ENCODE measurements at regions not wholly inside any gene's neighbourhood (a gene's known extent, or its start where the extent isn't known, plus 50 kb on each side); places are given as distances from the start of the nearest gene placed in this dataset.

DNA sequence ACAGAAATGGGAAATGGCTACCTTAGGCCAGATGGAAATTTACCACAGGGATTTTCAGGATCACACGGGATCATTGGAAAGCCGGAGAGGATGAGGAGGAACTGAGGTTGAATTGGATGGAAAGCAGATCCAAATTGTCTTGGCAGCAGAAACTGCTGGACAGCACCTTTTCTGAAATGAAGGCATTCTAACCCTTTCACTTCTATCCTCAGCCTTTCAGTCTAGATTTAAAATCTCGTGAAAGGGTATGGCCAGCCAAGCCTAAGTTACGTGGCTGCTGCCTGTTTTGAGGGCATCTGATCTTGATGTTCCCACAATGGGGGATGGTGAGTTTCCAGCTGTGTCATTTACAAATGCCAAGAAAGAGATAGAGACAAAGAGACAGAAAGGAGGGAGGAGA, 358.2 kb downstream of the KIF16B start:
- peaks cover 0 to under 1% (median 0%) of the 10 kb centered on the region in 11 donors for H3K9me3 ChIP-seq
- H3K36me3 ChIP-seq, result no peaks in the 10 kb centered on the region
- intact Hi-C loops (cut with DNase I), result no loop called here
- 26 to 42% methylated on average over 4 of the region's 4 CpGs for WGBS, 2 donors
- DNase-seq, result no peak
- H3K4me3 ChIP-seq, result no peak overlapping the region
- peaks cover 0 to 5% (median 0%) of the 10 kb centered on the region in 9 donors for H3K4me1 ChIP-seq
- no peaks in the 10 kb centered on the region for H3K27me3 ChIP-seq
- ATAC-seq, result no peak
- TF ChIP-seq, protein P1, sequence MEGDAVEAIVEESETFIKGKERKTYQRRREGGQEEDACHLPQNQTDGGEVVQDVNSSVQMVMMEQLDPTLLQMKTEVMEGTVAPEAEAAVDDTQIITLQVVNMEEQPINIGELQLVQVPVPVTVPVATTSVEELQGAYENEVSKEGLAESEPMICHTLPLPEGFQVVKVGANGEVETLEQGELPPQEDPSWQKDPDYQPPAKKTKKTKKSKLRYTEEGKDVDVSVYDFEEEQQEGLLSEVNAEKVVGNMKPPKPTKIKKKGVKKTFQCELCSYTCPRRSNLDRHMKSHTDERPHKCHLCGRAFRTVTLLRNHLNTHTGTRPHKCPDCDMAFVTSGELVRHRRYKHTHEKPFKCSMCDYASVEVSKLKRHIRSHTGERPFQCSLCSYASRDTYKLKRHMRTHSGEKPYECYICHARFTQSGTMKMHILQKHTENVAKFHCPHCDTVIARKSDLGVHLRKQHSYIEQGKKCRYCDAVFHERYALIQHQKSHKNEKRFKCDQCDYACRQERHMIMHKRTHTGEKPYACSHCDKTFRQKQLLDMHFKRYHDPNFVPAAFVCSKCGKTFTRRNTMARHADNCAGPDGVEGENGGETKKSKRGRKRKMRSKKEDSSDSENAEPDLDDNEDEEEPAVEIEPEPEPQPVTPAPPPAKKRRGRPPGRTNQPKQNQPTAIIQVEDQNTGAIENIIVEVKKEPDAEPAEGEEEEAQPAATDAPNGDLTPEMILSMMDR (IDR thresholded peaks at IDR 0.05), result no peak
- no peak overlapping the region for H3K27ac ChIP-seq

DNA sequence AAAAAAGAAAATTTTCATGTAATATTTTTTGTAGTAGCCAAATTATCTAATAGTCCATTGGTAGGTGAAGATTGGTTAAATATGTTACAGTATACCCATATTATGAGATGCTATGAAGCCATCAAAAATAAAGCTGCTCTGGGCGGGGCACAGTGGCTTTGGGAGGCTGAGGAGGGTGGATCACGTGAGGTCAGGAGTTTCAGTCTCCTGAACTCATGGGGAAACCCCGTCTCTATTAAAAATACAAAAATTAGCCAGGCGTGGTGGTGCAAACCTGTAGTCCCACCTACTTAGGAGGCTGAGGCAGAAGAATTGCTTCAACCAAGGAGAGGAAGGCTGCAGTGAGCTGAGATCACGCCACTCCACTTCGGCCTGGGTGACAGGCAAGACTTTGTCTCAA, 360.5 kb downstream of the KIF16B start:
- Histone ChIP-seq H3K27me3 (no peaks in the 10 kb centered on the region), H3K4me3 (no peak overlapping the region), H3K36me3 (no peaks in the 10 kb centered on the region), H3K27ac (no peak overlapping the region), H3K9me3 (no peaks in the 10 kb centered on the region), H3K4me1 (no peaks in the 10 kb centered on the region)
- ATAC-seq, result no peak
- intact Hi-C loops (cut with DNase I), result no loop called here
- DNase-seq, result no peak
- 94% methylated on average over 6 of the region's 6 CpGs for WGBS, 2 donors
- TF ChIP-seq, protein P1 (IDR thresholded peaks at IDR 0.05), result no peak

DNA sequence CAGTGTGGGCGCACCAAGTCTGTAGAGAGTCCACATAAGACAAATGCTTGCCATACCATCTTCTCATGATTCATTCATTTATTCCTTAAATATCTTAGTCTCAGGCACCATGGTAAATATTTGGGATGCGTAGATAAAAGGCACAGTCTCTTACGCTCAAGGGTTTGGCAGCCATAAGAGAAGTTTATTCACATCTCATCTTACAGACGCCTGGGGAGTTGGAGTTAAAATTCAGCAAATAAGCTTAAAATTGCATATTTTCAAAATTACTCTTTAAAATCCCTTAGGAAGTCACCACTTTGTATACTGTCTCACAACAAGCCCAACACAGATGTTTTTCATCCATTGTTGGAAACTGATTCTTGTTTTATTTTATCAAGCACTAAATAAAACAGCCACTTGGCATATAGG, 363.3 kb downstream of the KIF16B start:
- WGBS, 2 donors, result 67 to 76% methylated on average over 4 of the region's 4 CpGs
- TF ChIP-seq, protein P1 (IDR thresholded peaks at IDR 0.05), result no peak
- intact Hi-C loops (cut with DNase I), result no loop called here

DNA sequence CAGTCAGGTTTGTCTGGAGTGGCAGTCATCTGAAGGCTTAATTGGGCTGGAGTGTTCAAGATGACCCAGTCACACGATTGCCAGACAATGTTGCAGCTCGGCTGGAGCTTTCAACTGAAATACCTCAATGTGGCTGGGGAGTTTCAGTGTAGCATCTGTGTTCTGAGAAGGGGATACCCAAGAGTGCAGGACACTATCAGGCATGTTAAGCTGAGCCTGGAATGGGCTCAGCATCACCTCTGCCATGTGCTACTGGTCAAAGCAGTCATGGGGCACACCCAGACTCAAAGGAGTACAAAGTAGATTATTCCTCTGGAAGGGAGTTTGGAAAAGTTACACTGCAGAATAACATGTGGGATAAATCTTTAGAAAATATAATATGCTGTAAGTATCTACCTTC, 363.9 kb downstream of the KIF16B start:
- no peak for ATAC-seq
- H3K27me3 ChIP-seq, result no peaks in the 10 kb centered on the region
- TF ChIP-seq, protein P1 (IDR thresholded peaks at IDR 0.05), result no peak
- 68 to 82% methylated on average over 2 of the region's 2 CpGs for WGBS, 2 donors
- H3K9me3 ChIP-seq, result no peaks in the 10 kb centered on the region
- no peak overlapping the region for H3K4me3 ChIP-seq
- intact Hi-C loops (cut with DNase I), result no loop called here
- no peak for DNase-seq
- H3K4me1 ChIP-seq, result no peaks in the 10 kb centered on the region
- H3K36me3 ChIP-seq, result no peaks in the 10 kb centered on the region
- H3K27ac ChIP-seq, result no peak overlapping the region

More for the DNA sequence above, 363.3 kb downstream of the KIF16B start:
- no peak for DNase-seq
- Histone ChIP-seq H3K36me3 (no peaks in the 10 kb centered on the region), H3K4me1 (no peaks in the 10 kb centered on the region), H3K27me3 (no peaks in the 10 kb centered on the region), H3K4me3 (no peak overlapping the region), H3K9me3 (no peaks in the 10 kb centered on the region), H3K27ac (no peak overlapping the region)
- ATAC-seq, result no peak

DNA sequence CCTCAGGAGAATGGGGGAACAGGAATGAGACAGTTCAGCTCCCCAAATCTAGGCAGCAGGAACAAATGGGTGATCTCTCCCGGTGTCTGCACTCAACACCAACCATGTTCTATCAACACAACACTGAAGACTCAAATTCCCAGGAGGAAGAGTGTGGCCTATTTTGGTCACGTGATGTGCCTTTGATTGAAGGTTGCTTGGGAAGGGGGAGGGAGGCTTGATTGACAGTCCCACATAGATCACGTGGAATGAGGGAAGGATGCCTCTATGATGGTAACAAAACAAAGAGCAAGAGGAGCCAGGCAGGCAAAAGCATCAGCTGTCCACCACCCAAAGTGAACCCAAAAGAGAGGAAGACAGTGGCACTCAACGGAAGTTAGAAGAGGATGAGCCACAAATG, 364.8 kb downstream of the KIF16B start:
- Histone ChIP-seq H3K27me3 (no peaks in the 10 kb centered on the region), H3K27ac (no peak overlapping the region), H3K4me1 (no peaks in the 10 kb centered on the region), H3K4me3 (no peak overlapping the region), H3K36me3 (no peaks in the 10 kb centered on the region), H3K9me3 (no peaks in the 10 kb centered on the region)
- intact Hi-C loops (cut with DNase I), result no loop called here
- no peak for ATAC-seq
- no peak for DNase-seq
- WGBS, 2 donors, result 84 to 91% methylated on average over 4 of the region's 4 CpGs
- TF ChIP-seq, protein P1 (IDR thresholded peaks at IDR 0.05), result no peak

All from heart right ventricle (tissue), 16 donors.